HEK293T (cell line): ENCODE measurements at regions not wholly inside any gene's neighbourhood (a gene's known extent, or its start where the extent isn't known, plus 50 kb on each side); places are given as distances from the start of the nearest gene placed in this dataset.

Experiments used
- ARNT ChIP-seq: fragments of 450-650 bp; IDR thresholded peaks from 2 replicates; pipeline ENCODE4 v1.6.1; 2017; ENCODE audit warnings: mild to moderate bottlenecking
- BHLHE40 ChIP-seq: fragments of 450-650 bp; IDR thresholded peaks from 2 replicates; pipeline ENCODE4 v1.6.1; 2016; ENCODE audit warnings: mild to moderate bottlenecking, moderate library complexity, borderline replicate concordance
- CTBP1 ChIP-seq: fragments of 450-650 bp; IDR thresholded peaks from 2 replicates; pipeline ENCODE4 v1.6.1; 2016; ENCODE audit warnings: borderline replicate concordance
- ELF4 ChIP-seq: fragments of 450-650 bp; IDR thresholded peaks from 2 replicates; pipeline ENCODE4 v1.6.1; 2017; ENCODE audit warnings: antibody characterized with exemption
- FOXA1 ChIP-seq: fragments of 450-650 bp; IDR thresholded peaks from 2 replicates; pipeline ENCODE4 v1.6.1; 2016; ENCODE audit warnings: mild to moderate bottlenecking
- FOXK2 ChIP-seq: fragments of 450-650 bp; IDR thresholded peaks from 2 replicates; pipeline ENCODE4 v1.6.1; 2016; ENCODE audit warnings: mild to moderate bottlenecking
- FOXM1 ChIP-seq: fragments of 450-650 bp; IDR thresholded peaks from 2 replicates; pipeline ENCODE4 v1.6.1; 2017; ENCODE audit warnings: mild to moderate bottlenecking, borderline replicate concordance
- L3MBTL2 ChIP-seq: fragments of 450-650 bp; conservative IDR thresholded peaks from 2 replicates; pipeline ENCODE4 v1.6.1; 2016; ENCODE audit warnings: mild to moderate bottlenecking
- NFRKB ChIP-seq: fragments of 450-650 bp; IDR thresholded peaks from 2 replicates; pipeline ENCODE4 v1.6.1; 2016; ENCODE audit warnings: mild to moderate bottlenecking, moderate library complexity
- SP1 ChIP-seq: fragments of 450-650 bp; IDR thresholded peaks from 2 replicates; pipeline ENCODE4 v1.6.1; 2017
- SUZ12 ChIP-seq: fragments of 450-650 bp; IDR thresholded peaks from 2 replicates; pipeline ENCODE4 v1.6.1; 2016; ENCODE audit warnings: mild to moderate bottlenecking
- TARDBP ChIP-seq: fragments of 450-650 bp; IDR thresholded peaks from 2 replicates; pipeline ENCODE4 v1.6.1; 2016
- ZNF384 ChIP-seq: fragments of 450-650 bp; IDR thresholded peaks from 2 replicates; pipeline ENCODE4 v1.6.1; 2016
- TF ChIP-seq, protein P1 (sequence below): fragments of 450-650 bp; IDR thresholded peaks from 2 replicates; pipeline ENCODE4 v1.6.1; 2016

GRCh38 chr6:870096-870495 lies 177.2 kb upstream of the EXOC2 start:
- no peak for TF ChIP-seq NFRKB
- no peak for TF ChIP-seq BHLHE40
- TF ChIP-seq, protein P1, sequence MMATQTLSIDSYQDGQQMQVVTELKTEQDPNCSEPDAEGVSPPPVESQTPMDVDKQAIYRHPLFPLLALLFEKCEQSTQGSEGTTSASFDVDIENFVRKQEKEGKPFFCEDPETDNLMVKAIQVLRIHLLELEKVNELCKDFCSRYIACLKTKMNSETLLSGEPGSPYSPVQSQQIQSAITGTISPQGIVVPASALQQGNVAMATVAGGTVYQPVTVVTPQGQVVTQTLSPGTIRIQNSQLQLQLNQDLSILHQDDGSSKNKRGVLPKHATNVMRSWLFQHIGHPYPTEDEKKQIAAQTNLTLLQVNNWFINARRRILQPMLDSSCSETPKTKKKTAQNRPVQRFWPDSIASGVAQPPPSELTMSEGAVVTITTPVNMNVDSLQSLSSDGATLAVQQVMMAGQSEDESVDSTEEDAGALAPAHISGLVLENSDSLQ: no peak
- TF ChIP-seq FOXA1: no peak
- no peak for TF ChIP-seq FOXK2
- no peak for TF ChIP-seq TARDBP
- TF ChIP-seq SP1: no peak
- no peak for TF ChIP-seq FOXM1
- no peak for TF ChIP-seq L3MBTL2
- no peak for TF ChIP-seq ZNF384
- no peak for TF ChIP-seq CTBP1
- no peak for TF ChIP-seq SUZ12
- no peak for TF ChIP-seq ELF4
- no peak for TF ChIP-seq ARNT
